ENCODE measurements at regions not wholly inside any gene's neighbourhood (a gene's known extent, or its start where the extent isn't known, plus 50 kb on each side); places are given as distances from the start of the nearest gene placed in this dataset.

GRCh38 chr1:238119861-238120260 lies 229.1 kb upstream of the ZP4 start:
- DNase-seq (ENCODE audit: low read depth), result no peak

GRCh38 chr1:238119060-238119459 lies 228.3 kb upstream of the ZP4 start:
- DNase-seq (ENCODE audit: low read depth), result no peak

GRCh38 chr1:238115852-238116251 lies 225.1 kb upstream of the ZP4 start:
- DNase-seq (ENCODE audit: low read depth), result no peak

- DNase-seq (ENCODE audit: low read depth), result no peak
Measured at GRCh38 chr1:238112952-238113621, 222.4 kb upstream of the ZP4 start.

- no peak for DNase-seq (ENCODE audit: low read depth)
Measured at GRCh38 chr1:238111516-238111915, 220.8 kb upstream of the ZP4 start.

- no peak for DNase-seq (ENCODE audit: low read depth)
Measured at GRCh38 chr1:238111081-238111480, 220.4 kb upstream of the ZP4 start.

GRCh38 chr1:238108417-238108816 lies 217.7 kb upstream of the ZP4 start:
- no peak for DNase-seq (ENCODE audit: low read depth)

- DNase-seq (ENCODE audit: low read depth), result no peak
Measured at GRCh38 chr1:238107322-238107721, 216.6 kb upstream of the ZP4 start.

- DNase-seq (ENCODE audit: low read depth), result no peak
Measured at GRCh38 chr1:238104752-238105151, 214.0 kb upstream of the ZP4 start.

- DNase-seq (ENCODE audit: low read depth), result no peak
Measured at GRCh38 chr1:238101923-238102322, 211.2 kb upstream of the ZP4 start.

- no peak for DNase-seq (ENCODE audit: low read depth)
Measured at GRCh38 chr1:238099871-238100270, 209.1 kb upstream of the ZP4 start.

GRCh38 chr1:238089615-238090014 lies 198.9 kb upstream of the ZP4 start:
- DNase-seq (ENCODE audit: low read depth), result no peak

- no peak for DNase-seq (ENCODE audit: low read depth)
Measured at GRCh38 chr1:238088560-238089290, 198.0 kb upstream of the ZP4 start.

- DNase-seq (ENCODE audit: low read depth), result no peak
Measured at GRCh38 chr1:238073991-238074390, 183.3 kb upstream of the ZP4 start.

- DNase-seq (ENCODE audit: low read depth), result no peak
Measured at GRCh38 chr1:238071061-238071460, 180.3 kb upstream of the ZP4 start.

- no peak for DNase-seq (ENCODE audit: low read depth)
Measured at GRCh38 chr1:238063454-238063853, 172.7 kb upstream of the ZP4 start.

- no peak for DNase-seq (ENCODE audit: low read depth)
Measured at GRCh38 chr1:238061967-238062613, 171.4 kb upstream of the ZP4 start.

- DNase-seq (ENCODE audit: low read depth), result no peak
Measured at GRCh38 chr1:238060061-238060460, 169.3 kb upstream of the ZP4 start.

GRCh38 chr1:238052496-238053266 lies 162.0 kb upstream of the ZP4 start:
- DNase-seq (ENCODE audit: low read depth), result no peak

- DNase-seq (ENCODE audit: low read depth), result no peak
Measured at GRCh38 chr1:238029126-238029525, 138.4 kb upstream of the ZP4 start.

GRCh38 chr1:238027366-238027765 lies 136.6 kb upstream of the ZP4 start:
- DNase-seq (ENCODE audit: low read depth), result no peak

- no peak for DNase-seq (ENCODE audit: low read depth)
Measured at GRCh38 chr1:238023137-238023536, 132.4 kb upstream of the ZP4 start.

Measured in T follicular helper cell (primary cell).